Prostate gland (tissue), 2 donors: ENCODE measurements at regions not wholly inside any gene's neighbourhood (a gene's known extent, or its start where the extent isn't known, plus 50 kb on each side); places are given as distances from the start of the nearest gene placed in this dataset.

Source experiments
- DNase-seq: peaks from one replicate; pipeline ENCODE4 v3.0.0-alpha.2; 2019; ENCODE audit warnings: low spot score
- H3K27ac ChIP-seq, 2 donors: fragments of 200-600 bp; sonication (generic); 2 replicates each; pipeline ENCODE4 v1.5.1; 2017 to 2019
- H3K27me3 ChIP-seq: fragments of 200-600 bp; sonication (generic); replicated peaks from 2 replicates; pipeline ENCODE4 v1.5.1; 2019; ENCODE audit not compliant: insufficient read depth
- H3K36me3 ChIP-seq, 2 donors: fragments of 200-600 bp; sonication (generic); 1 replicate in 1 of 2; 2 replicates in 1 of 2; pipeline versions ENCODE4 v1.5.1 to v1.8.1; 2017 to 2019
- H3K4me1 ChIP-seq: fragments of 200-600 bp; sonication (generic); replicated peaks from 2 replicates; pipeline ENCODE4 v1.5.1; 2019
- H3K4me3 ChIP-seq, 2 donors: fragments of 200-600 bp; sonication (generic); 2 replicates each; pipeline ENCODE4 v1.5.1; 2017 to 2019
- H3K9me3 ChIP-seq: fragments of 200-600 bp; sonication (generic); 2 replicates; pipeline ENCODE4 v1.5.1; 2017
- POLR2A ChIP-seq: fragments of 450-650 bp; IDR thresholded peaks from one replicate; pipeline ENCODE4 v1.6.1; 2016; ENCODE audit warnings: antibody characterized with exemption, mild to moderate bottlenecking
- POLR2AphosphoS5 ChIP-seq: sonication (generic); formaldehyde crosslinking; IDR thresholded peaks from one replicate; pipeline ENCODE4 v1.6.1; 2017; ENCODE audit warnings: antibody characterized with exemption
- WGBS: methylation state at CpG from one replicate; pipeline ENCODE4 v1.1.5; 2018; 5-methylcytosine and 5-hydroxymethylcytosine counted together
- intact Hi-C: fragments of 100-400 bp; cut with DNase I; formaldehyde crosslinking; loops from one replicate; pipeline ENCODE4 v1.14.2; 2022
- TF ChIP-seq, protein P1 (sequence below), 4 experiments: fragments of 200-600 bp in 2 of 4; fragments of 450-650 bp in 2 of 4; sonication (generic) in 2 of 4; IDR thresholded peaks; 1 replicate in 3 of 4; 2 replicates in 1 of 4; pipeline ENCODE4 v1.5.1; 2016 to 2019; ENCODE audit warnings: antibody characterized with exemption in 4 of 4, mild to moderate bottlenecking in 2 of 4, moderate library complexity in 2 of 4

DNA sequence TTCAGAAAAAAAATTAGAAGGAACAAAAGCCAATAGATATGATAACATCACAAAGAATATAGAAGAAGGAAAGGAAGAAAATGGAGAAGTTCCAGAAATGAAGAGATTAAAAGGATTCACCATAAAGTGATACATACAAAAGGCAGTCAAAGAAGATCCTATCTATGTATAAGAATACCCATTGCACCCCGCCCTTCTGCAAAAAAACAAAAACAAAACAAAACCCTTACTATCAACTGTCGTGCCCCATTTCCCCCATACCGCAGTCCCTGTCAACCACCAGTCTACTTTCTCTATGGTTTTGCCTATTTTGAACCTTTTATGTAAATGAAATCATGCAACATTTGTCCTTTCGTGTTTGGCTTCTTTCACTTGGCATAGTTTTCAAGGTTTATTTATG is 385.6 kb downstream of the PRDM5 start:
- DNase-seq: no peak
- intact Hi-C loops: no loop called here
- no peaks in the 10 kb centered on the region for H3K36me3 ChIP-seq
- TF ChIP-seq POLR2AphosphoS5: no peak
- no peak for TF ChIP-seq POLR2A
- TF ChIP-seq, protein P1, sequence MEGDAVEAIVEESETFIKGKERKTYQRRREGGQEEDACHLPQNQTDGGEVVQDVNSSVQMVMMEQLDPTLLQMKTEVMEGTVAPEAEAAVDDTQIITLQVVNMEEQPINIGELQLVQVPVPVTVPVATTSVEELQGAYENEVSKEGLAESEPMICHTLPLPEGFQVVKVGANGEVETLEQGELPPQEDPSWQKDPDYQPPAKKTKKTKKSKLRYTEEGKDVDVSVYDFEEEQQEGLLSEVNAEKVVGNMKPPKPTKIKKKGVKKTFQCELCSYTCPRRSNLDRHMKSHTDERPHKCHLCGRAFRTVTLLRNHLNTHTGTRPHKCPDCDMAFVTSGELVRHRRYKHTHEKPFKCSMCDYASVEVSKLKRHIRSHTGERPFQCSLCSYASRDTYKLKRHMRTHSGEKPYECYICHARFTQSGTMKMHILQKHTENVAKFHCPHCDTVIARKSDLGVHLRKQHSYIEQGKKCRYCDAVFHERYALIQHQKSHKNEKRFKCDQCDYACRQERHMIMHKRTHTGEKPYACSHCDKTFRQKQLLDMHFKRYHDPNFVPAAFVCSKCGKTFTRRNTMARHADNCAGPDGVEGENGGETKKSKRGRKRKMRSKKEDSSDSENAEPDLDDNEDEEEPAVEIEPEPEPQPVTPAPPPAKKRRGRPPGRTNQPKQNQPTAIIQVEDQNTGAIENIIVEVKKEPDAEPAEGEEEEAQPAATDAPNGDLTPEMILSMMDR (IDR thresholded peaks at IDR 0.05): no peak
- H3K27ac ChIP-seq: no peak overlapping the region
- H3K4me1 ChIP-seq: no peaks in the 10 kb centered on the region
- no peaks in the 10 kb centered on the region for H3K9me3 ChIP-seq
- H3K27me3 ChIP-seq: no peaks in the 10 kb centered on the region
- H3K4me3 ChIP-seq: no peak overlapping the region
- WGBS: 92% methylated on average over 4 of the region's 4 CpGs

DNA sequence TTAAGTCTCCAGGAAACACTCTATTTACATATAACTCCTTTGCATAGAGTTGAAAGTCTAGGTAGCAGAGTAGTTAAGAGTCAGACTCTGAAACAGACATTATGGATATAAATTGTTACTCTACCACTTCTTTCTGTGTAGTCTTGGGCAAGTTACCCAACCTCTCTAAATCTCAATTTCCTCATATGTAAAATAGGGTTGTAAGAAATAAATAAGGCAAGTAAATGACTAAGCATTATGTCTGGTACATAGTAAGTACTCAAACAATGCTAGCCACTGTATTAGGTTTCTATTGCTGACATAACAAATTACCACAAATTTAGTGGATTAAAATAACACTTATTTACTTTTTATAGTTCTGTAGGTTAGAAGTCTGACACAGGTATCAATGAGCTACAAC is 394.1 kb downstream of the PRDM5 start:
- DNase-seq: no peak
- Histone ChIP-seq H3K27ac (no peak overlapping the region), H3K27me3 (peaks cover 4% of the 10 kb centered on the region), H3K4me1 (no peaks in the 10 kb centered on the region), H3K36me3 (no peaks in the 10 kb centered on the region), H3K4me3 (no peak overlapping the region), H3K9me3 (no peaks in the 10 kb centered on the region)
- no peak for TF ChIP-seq POLR2A
- TF ChIP-seq, protein P1 (IDR thresholded peaks at IDR 0.05): no peak
- TF ChIP-seq POLR2AphosphoS5: no peak
- intact Hi-C loops: no loop called here

DNA sequence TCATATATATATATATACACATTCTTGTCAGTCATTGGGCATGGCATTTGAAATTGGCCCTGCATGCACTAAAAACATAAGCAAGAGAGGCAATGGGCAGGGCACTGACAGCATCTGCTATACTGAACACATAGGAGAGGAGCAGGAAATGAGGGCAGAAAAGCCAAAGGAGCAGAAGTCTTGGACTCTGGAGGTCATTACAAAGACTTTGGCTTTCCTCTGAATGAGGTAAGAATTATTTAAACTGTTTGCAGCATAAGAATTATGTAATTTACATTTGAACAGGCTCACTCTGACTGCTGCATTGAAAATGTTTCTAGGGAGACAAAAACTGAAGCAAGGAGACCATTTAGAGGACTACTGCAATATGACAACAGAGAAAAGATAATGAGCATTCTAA is 396.5 kb downstream of the PRDM5 start:
- Histone ChIP-seq H3K27ac (no peak overlapping the region), H3K27me3 (peaks cover 4% of the 10 kb centered on the region), H3K9me3 (no peaks in the 10 kb centered on the region), H3K4me3 (no peak overlapping the region), H3K36me3 (no peaks in the 10 kb centered on the region), H3K4me1 (no peaks in the 10 kb centered on the region)
- no peak for TF ChIP-seq POLR2A
- TF ChIP-seq, protein P1 (IDR thresholded peaks at IDR 0.05): no peak
- no peak for TF ChIP-seq POLR2AphosphoS5
- DNase-seq: no peak
- intact Hi-C loops: no loop called here

DNA sequence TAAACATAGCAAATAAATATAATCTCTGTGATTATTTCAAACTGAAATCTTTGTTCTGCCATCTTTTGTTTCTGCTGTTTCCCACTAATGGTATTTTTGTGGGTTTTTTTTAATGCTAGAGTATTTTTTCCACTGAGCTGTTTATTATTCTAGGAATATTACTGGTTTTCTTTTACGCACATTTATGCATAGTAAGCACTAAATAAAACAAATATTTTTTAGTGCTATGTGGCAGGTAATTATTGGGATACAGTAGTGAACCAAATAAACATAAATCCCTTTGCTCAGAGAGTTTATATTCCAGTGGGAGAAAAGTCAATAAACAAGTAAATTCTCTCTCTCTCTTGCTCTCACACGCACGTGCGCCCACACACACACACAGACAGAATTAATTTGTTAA is 397.4 kb downstream of the PRDM5 start:
- WGBS: 89% methylated on average over 4 of the region's 4 CpGs
- Histone ChIP-seq H3K4me3 (no peak overlapping the region), H3K27ac (no peak overlapping the region), H3K27me3 (peaks cover 4% of the 10 kb centered on the region), H3K9me3 (no peaks in the 10 kb centered on the region), H3K36me3 (no peaks in the 10 kb centered on the region), H3K4me1 (no peaks in the 10 kb centered on the region)
- intact Hi-C loops: no loop called here
- no peak for TF ChIP-seq POLR2AphosphoS5
- TF ChIP-seq, protein P1 (IDR thresholded peaks at IDR 0.05): no peak
- TF ChIP-seq POLR2A: no peak
- DNase-seq: no peak

DNA sequence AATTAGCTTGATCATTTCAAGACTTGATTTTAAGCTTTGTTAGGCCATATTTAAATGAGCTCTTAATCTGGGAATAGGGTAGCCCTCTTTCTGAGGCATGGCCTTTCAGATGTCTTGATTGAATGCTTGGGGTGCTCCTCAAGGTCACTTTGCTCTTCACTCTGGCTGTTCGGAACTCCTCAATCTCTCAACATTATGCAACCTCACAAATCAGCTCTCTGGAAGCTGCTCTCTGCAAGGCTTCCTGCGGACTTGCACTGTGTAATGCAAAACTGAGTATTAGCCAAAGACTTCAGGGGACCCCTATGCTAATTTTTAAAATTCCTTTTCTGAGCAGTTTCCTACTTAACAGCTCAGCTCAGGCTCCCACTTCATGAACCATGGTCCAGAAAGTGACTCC is 398.3 kb downstream of the PRDM5 start:
- H3K27me3 ChIP-seq: peaks cover 4% of the 10 kb centered on the region
- no peaks in the 10 kb centered on the region for H3K4me1 ChIP-seq
- H3K4me3 ChIP-seq: no peak overlapping the region
- no peaks in the 10 kb centered on the region for H3K36me3 ChIP-seq
- no peak overlapping the region for H3K27ac ChIP-seq
- no peak for DNase-seq
- no peaks in the 10 kb centered on the region for H3K9me3 ChIP-seq
- WGBS: 85% methylated on average over 2 of the region's 2 CpGs
- TF ChIP-seq POLR2AphosphoS5 (no peak), POLR2A (no peak)
- TF ChIP-seq, protein P1 (IDR thresholded peaks at IDR 0.05): no peak
- intact Hi-C loops: no loop called here
